H1 (cell line): ENCODE measurements at regions not wholly inside any gene's neighbourhood (a gene's known extent, or its start where the extent isn't known, plus 50 kb on each side); places are given as distances from the start of the nearest gene placed in this dataset.
"Not testable (repeated sequence)": the region's sequence is repeated elsewhere in the genome, so short reads cannot be mapped to it uniquely, and the experiment has no call there.

Source experiments
- CTCF ChIA-PET: fragments of 300-600 bp; sonication (Branson Sonifier 250); formaldehyde crosslinking; loops from one replicate; lab custom pipeline; 2021; ENCODE audit not compliant: partially characterized antibody; lab: Charles Lee
- POLR2A ChIA-PET: fragments of 300-600 bp; sonication (Branson Sonifier 250); formaldehyde crosslinking; loops from one replicate; lab custom pipeline; 2021; ENCODE audit warnings: inconsistent platforms; ENCODE audit not compliant: partially characterized antibody; lab: Charles Lee
- DNase-seq, 2 experiments: peaks; one replicate each; pipeline versions ENCODE4 v3.0.0 to v3.0.0-alpha.2; 2010 to 2022; ENCODE audit warnings: low spot score in 2 of 2, low read depth in 1 of 2, mixed read lengths in 1 of 2
- FAIRE-seq: peaks from 2 replicates; lab custom pipeline; 2011; peaks lifted over from hg19 to GRCh38; lab: Jason Lieb, UNC
- H2AFZ ChIP-seq: 2 replicates; pipeline ENCODE4 v1.8.1; 2012; ENCODE audit warnings: low read length, inconsistent platforms
- H2AK5ac ChIP-seq: 2 replicates; pipeline ENCODE4 v1.6.1; 2013; ENCODE audit warnings: low read depth, low read length
- H2BK120ac ChIP-seq: replicated peaks from 2 replicates; pipeline ENCODE3; 2013; ENCODE audit warnings: low read depth, low read length, inconsistent platforms
- H2BK12ac ChIP-seq: 2 replicates; pipeline ENCODE4 v1.6.1; 2013; ENCODE audit warnings: low read depth, low read length
- H2BK15ac ChIP-seq: 2 replicates; pipeline ENCODE4 v1.6.1; 2013; ENCODE audit warnings: low read length
- H2BK20ac ChIP-seq: 2 replicates; pipeline ENCODE4 v1.6.1; 2013; ENCODE audit warnings: low read length
- H2BK5ac ChIP-seq: 2 replicates; pipeline ENCODE4 v1.6.1; 2013; ENCODE audit warnings: low read depth, low read length
- H3K14ac ChIP-seq: 2 replicates; pipeline ENCODE4 v1.6.1; 2013; ENCODE audit warnings: inconsistent platforms; ENCODE audit not compliant: insufficient read length
- H3K18ac ChIP-seq: 2 replicates; pipeline ENCODE4 v1.6.1; 2013; ENCODE audit warnings: low read length; ENCODE audit errors: extremely low read depth
- H3K23ac ChIP-seq: 2 replicates; pipeline ENCODE4 v1.6.1; 2013; ENCODE audit warnings: inconsistent platforms; ENCODE audit not compliant: insufficient read length
- H3K23me2 ChIP-seq: 2 replicates; pipeline ENCODE4 v1.6.1; 2013; ENCODE audit warnings: low read depth, low read length
- H3K27ac ChIP-seq: 2 replicates; pipeline ENCODE4 v1.6.1; 2011; ENCODE audit warnings: low read depth, low read length, inconsistent platforms
- H3K27me3 ChIP-seq, 4 experiments: replicated peaks in 1 of 4; 1 replicate in 1 of 4; 2 replicates in 3 of 4; pipeline versions ENCODE4 v1.6.1 to v1.8.1; 2011 to 2013; ENCODE audit warnings: low read length in 3 of 4, mild to moderate bottlenecking in 3 of 4, inconsistent platforms in 2 of 4, mixed read lengths in 2 of 4, moderate library complexity in 1 of 4; ENCODE audit not compliant: control insufficient read depth in 3 of 4, insufficient read depth in 3 of 4; ENCODE audit errors: extremely low read depth in 1 of 4
- H3K36me3 ChIP-seq, 4 experiments: 2 replicates each; pipeline versions ENCODE4 v1.6.1 to v1.8.1; 2011 to 2013; ENCODE audit warnings: mild to moderate bottlenecking in 4 of 4, low read length in 3 of 4, moderate library complexity in 2 of 4, control low read depth in 1 of 4, inconsistent platforms in 1 of 4; ENCODE audit not compliant: insufficient read depth in 4 of 4, control insufficient read depth in 2 of 4
- H3K4ac ChIP-seq: replicated peaks from 2 replicates; pipeline ENCODE3; 2013; ENCODE audit warnings: low read length, low read depth, mixed read lengths, inconsistent platforms; ENCODE audit not compliant: insufficient read length
- H3K4me1 ChIP-seq, 4 experiments: replicated peaks in 1 of 4; 1 replicate in 1 of 4; 2 replicates in 3 of 4; pipeline versions ENCODE4 v1.6.1 to v1.8.1; 2011 to 2013; ENCODE audit warnings: low read length in 3 of 4, inconsistent platforms in 2 of 4, mixed read lengths in 1 of 4; ENCODE audit not compliant: insufficient read depth in 4 of 4, control insufficient read depth in 3 of 4
- H3K4me2 ChIP-seq, 2 experiments: 2 replicates each; pipeline versions ENCODE4 v1.6.1 to v1.8.1; 2011 to 2013; ENCODE audit warnings: low read depth in 2 of 2, low read length in 2 of 2, control low read depth in 1 of 2, inconsistent platforms in 1 of 2, mild to moderate bottlenecking in 1 of 2; ENCODE audit not compliant: insufficient read depth in 1 of 2
- H3K4me3 ChIP-seq, 4 experiments: fragments of 200-600, 300-600 bp in 1 of 4; sonication (generic), shearing (Covaris generic), sonication (Bioruptor Twin) in 1 of 4; 2 replicates each; pipeline versions ENCODE4 v1.5.1 to v1.8.1; 2011 to 2016; ENCODE audit warnings: low read length in 4 of 4, low read depth in 3 of 4, control low read depth in 2 of 4, inconsistent platforms in 2 of 4, mild to moderate bottlenecking in 2 of 4, mixed read lengths in 1 of 4, moderate library complexity in 1 of 4; ENCODE audit not compliant: insufficient read depth in 2 of 4; ENCODE audit errors: extremely low read depth in 1 of 4
- H3K56ac ChIP-seq: replicated peaks from 2 replicates; pipeline ENCODE3; 2013; ENCODE audit warnings: low read depth, mild to moderate bottlenecking, mixed read lengths, low read length, inconsistent platforms; ENCODE audit not compliant: insufficient read length
- H3K79me1 ChIP-seq: 2 replicates; pipeline ENCODE4 v1.6.1; 2013; ENCODE audit warnings: low read depth, low read length, control low read depth
- H3K79me2 ChIP-seq, 2 experiments: 2 replicates each; pipeline versions ENCODE4 v1.6.1 to v1.8.1; 2012 to 2013; ENCODE audit warnings: low read length in 2 of 2, mild to moderate bottlenecking in 2 of 2, inconsistent platforms in 1 of 2; ENCODE audit not compliant: insufficient read depth in 2 of 2, control insufficient read depth in 1 of 2
- H3K9ac ChIP-seq, 4 experiments: replicated peaks in 1 of 4; 1 replicate in 1 of 4; 2 replicates in 3 of 4; pipeline versions ENCODE4 v1.6.1 to v1.8.1; 2011 to 2013; ENCODE audit warnings: low read depth in 3 of 4, low read length in 3 of 4, control low read depth in 2 of 4, mild to moderate bottlenecking in 2 of 4, moderate library complexity in 2 of 4, inconsistent platforms in 1 of 4; ENCODE audit errors: extremely low read depth in 1 of 4
- H3K9me3 ChIP-seq, 2 experiments: 2 replicates each; pipeline versions ENCODE4 v1.6.1 to v1.8.1; 2012 to 2013; ENCODE audit warnings: mild to moderate bottlenecking in 2 of 2, moderate library complexity in 2 of 2, control low read depth in 1 of 2, inconsistent platforms in 1 of 2, low read depth in 1 of 2, low read length in 1 of 2, mixed read lengths in 1 of 2; ENCODE audit not compliant: insufficient read depth in 2 of 2
- H4K20me1 ChIP-seq, 2 experiments: replicated peaks in 1 of 2; 2 replicates each; pipeline versions ENCODE3 to v1.8.1; 2011 to 2013; ENCODE audit warnings: inconsistent platforms in 2 of 2, low read length in 2 of 2, mild to moderate bottlenecking in 1 of 2; ENCODE audit not compliant: insufficient read depth in 2 of 2, control insufficient read depth in 1 of 2
- H4K5ac ChIP-seq: 2 replicates; pipeline ENCODE4 v1.6.1; 2013; ENCODE audit warnings: low read length, low read depth, mixed read lengths, inconsistent platforms; ENCODE audit not compliant: insufficient read length
- H4K8ac ChIP-seq: 2 replicates; pipeline ENCODE4 v1.8.0; 2013; ENCODE audit warnings: mild to moderate bottlenecking, moderate library complexity, low read length, inconsistent platforms; ENCODE audit not compliant: insufficient read depth; ENCODE audit errors: extremely low read depth
- H4K91ac ChIP-seq: replicated peaks from 2 replicates; pipeline ENCODE3; 2013; ENCODE audit warnings: low read length, mixed read lengths, inconsistent platforms; ENCODE audit not compliant: insufficient read length
- WGBS, 2 experiments: shearing (Covaris generic) in 1 of 2; methylation state at CpG; one replicate each; pipeline versions ENCODE4 v1.1.6 to v1.1.7; 2013 to 2015; ENCODE audit warnings: low lambda C conversion rate in 2 of 2, mixed read lengths in 2 of 2, inconsistent platforms in 1 of 2, low coverage in 1 of 2, missing lambda C conversion rate in 1 of 2; ENCODE audit not compliant: insufficient replicate concordance in 2 of 2, insufficient coverage in 1 of 2, insufficient read length in 1 of 2; ENCODE audit errors: extremely low coverage in 1 of 2, missing lambda C conversion rate in 1 of 2; 5-methylcytosine and 5-hydroxymethylcytosine counted together

GRCh38 chr12:95379481-95379880 lies 94.5 kb upstream of the METAP2 start:
- H3K79me1 ChIP-seq, H2BK120ac ChIP-seq, H3K79me2 ChIP-seq, H3K9me3 ChIP-seq, H3K4me3 ChIP-seq, H3K4me1 ChIP-seq, H3K14ac ChIP-seq, H3K56ac ChIP-seq, H2BK20ac ChIP-seq, CTCF ChIA-PET, H4K5ac ChIP-seq, H2BK12ac ChIP-seq, H3K9ac ChIP-seq, H4K8ac ChIP-seq, H4K91ac ChIP-seq, H4K20me1 ChIP-seq, H3K27me3 ChIP-seq, H2AFZ ChIP-seq, POLR2A ChIA-PET, H3K4ac ChIP-seq, H3K23ac ChIP-seq, H3K36me3 ChIP-seq, H3K23me2 ChIP-seq, H3K18ac ChIP-seq, H3K4me2 ChIP-seq, H3K27ac ChIP-seq, H2AK5ac ChIP-seq, H2BK5ac ChIP-seq, FAIRE-seq, DNase-seq, H2BK15ac ChIP-seq: not testable (repeated sequence)
- 71% methylated on average over 7 of the region's 23 CpGs; no CpG with 5 or more reads in 1 of the 2 experiments for WGBS, 2 experiments

GRCh38 chr12:95380334-95380733 lies 93.6 kb upstream of the METAP2 start:
- 92% methylated on average over 14 of the region's 14 CpGs; no CpG with 5 or more reads in 1 of the 2 experiments for WGBS, 2 experiments
- H3K27me3 ChIP-seq, H3K23me2 ChIP-seq, H3K27ac ChIP-seq, H3K36me3 ChIP-seq, H4K20me1 ChIP-seq, H3K4me1 ChIP-seq, H2BK15ac ChIP-seq, H4K8ac ChIP-seq, H4K5ac ChIP-seq, H3K4me3 ChIP-seq, H3K4me2 ChIP-seq, H4K91ac ChIP-seq, H3K9me3 ChIP-seq, CTCF ChIA-PET, H3K79me1 ChIP-seq, H3K14ac ChIP-seq, H3K23ac ChIP-seq, H2AK5ac ChIP-seq, H3K9ac ChIP-seq, H2BK120ac ChIP-seq, H3K79me2 ChIP-seq, H2AFZ ChIP-seq, H2BK20ac ChIP-seq, FAIRE-seq, H2BK12ac ChIP-seq, H2BK5ac ChIP-seq, POLR2A ChIA-PET, H3K56ac ChIP-seq, H3K4ac ChIP-seq, DNase-seq, H3K18ac ChIP-seq: not testable (repeated sequence)
